ENCODE measurements at regions not wholly inside any gene's neighbourhood (a gene's known extent, or its start where the extent isn't known, plus 50 kb on each side); places are given as distances from the start of the nearest gene placed in this dataset.

DNA sequence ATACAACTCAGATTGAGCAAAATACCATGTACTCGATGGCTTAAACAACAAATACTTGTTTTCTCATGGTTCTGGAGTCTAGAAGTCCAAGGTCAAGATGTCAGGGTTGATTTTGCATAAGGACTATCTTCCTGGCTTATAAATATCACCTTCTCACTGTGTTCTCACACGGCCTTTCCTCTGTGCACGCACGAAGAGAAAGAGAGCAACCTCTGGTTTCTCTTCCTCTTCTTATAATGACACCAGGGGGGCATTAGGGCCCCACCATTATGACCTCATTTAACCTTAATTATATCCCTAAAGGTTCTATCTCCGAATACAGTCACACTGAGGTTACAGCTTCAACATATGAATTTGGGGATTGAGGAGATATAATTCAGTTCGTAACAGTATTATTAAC lies 504.0 kb downstream of the MAGEE1 start:
- Histone ChIP-seq H3K4me3 (ENCODE audit: low read depth, low read length) (no peak overlapping the region), H3K4me1 (ENCODE audit: control insufficient read depth, insufficient read depth, low read length) (no peaks in the 10 kb centered on the region), H3K27ac (ENCODE audit: extremely low read depth, low read depth, low read length) (no peak overlapping the region), H3K36me3 (ENCODE audit: control insufficient read depth in 2 of 2, insufficient read depth in 1 of 2, low read length in 2 of 2) (no peaks in the 10 kb centered on the region), H3K9me3 (ENCODE audit: control insufficient read depth, insufficient read depth, low read depth, low read length) (no peaks in the 10 kb centered on the region; the same call in 1 of the 2 replicates)
- TF ChIP-seq, protein P1, sequence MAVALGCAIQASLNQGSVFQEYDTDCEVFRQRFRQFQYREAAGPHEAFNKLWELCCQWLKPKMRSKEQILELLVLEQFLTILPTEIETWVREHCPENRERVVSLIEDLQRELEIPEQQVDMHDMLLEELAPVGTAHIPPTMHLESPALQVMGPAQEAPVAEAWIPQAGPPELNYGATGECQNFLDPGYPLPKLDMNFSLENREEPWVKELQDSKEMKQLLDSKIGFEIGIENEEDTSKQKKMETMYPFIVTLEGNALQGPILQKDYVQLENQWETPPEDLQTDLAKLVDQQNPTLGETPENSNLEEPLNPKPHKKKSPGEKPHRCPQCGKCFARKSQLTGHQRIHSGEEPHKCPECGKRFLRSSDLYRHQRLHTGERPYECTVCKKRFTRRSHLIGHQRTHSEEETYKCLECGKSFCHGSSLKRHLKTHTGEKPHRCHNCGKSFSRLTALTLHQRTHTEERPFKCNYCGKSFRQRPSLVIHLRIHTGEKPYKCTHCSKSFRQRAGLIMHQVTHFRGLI (tag by site-specific recombination; IDR thresholded peaks at IDR 0.05) = no peak
- TF ChIP-seq KLF10 (tag by site-specific recombination; IDR thresholded peaks at IDR 0.05) (no peak), IKZF3 (tag by site-specific recombination; IDR thresholded peaks at IDR 0.05) (no peak), ZNF248 (tag by site-specific recombination; IDR thresholded peaks at IDR 0.05) (no peak), ZNF140 (tag by site-specific recombination; IDR thresholded peaks at IDR 0.05) (no peak), ZEB2 (tag by site-specific recombination; IDR thresholded peaks at IDR 0.05) (no peak), ZBTB21 (tag by site-specific recombination; IDR thresholded peaks at IDR 0.05) (no peak), ZBTB17 (tag by site-specific recombination; IDR thresholded peaks at IDR 0.05) (no peak), ZBTB7A (tag by site-specific recombination; IDR thresholded peaks at IDR 0.05; ENCODE audit: low read depth) (no peak), ZNF292 (tag by site-specific recombination; IDR thresholded peaks at IDR 0.05; ENCODE audit: borderline replicate concordance, low read depth) (no peak), ZNF664 (tag by site-specific recombination; IDR thresholded peaks at IDR 0.05) (no peak)
- TF ChIP-seq, protein P2, sequence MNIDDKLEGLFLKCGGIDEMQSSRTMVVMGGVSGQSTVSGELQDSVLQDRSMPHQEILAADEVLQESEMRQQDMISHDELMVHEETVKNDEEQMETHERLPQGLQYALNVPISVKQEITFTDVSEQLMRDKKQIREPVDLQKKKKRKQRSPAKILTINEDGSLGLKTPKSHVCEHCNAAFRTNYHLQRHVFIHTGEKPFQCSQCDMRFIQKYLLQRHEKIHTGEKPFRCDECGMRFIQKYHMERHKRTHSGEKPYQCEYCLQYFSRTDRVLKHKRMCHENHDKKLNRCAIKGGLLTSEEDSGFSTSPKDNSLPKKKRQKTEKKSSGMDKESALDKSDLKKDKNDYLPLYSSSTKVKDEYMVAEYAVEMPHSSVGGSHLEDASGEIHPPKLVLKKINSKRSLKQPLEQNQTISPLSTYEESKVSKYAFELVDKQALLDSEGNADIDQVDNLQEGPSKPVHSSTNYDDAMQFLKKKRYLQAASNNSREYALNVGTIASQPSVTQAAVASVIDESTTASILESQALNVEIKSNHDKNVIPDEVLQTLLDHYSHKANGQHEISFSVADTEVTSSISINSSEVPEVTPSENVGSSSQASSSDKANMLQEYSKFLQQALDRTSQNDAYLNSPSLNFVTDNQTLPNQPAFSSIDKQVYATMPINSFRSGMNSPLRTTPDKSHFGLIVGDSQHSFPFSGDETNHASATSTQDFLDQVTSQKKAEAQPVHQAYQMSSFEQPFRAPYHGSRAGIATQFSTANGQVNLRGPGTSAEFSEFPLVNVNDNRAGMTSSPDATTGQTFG (tag by site-specific recombination; IDR thresholded peaks at IDR 0.05; ENCODE audit: borderline replicate concordance) = no peak
- TF ChIP-seq, protein P3, sequence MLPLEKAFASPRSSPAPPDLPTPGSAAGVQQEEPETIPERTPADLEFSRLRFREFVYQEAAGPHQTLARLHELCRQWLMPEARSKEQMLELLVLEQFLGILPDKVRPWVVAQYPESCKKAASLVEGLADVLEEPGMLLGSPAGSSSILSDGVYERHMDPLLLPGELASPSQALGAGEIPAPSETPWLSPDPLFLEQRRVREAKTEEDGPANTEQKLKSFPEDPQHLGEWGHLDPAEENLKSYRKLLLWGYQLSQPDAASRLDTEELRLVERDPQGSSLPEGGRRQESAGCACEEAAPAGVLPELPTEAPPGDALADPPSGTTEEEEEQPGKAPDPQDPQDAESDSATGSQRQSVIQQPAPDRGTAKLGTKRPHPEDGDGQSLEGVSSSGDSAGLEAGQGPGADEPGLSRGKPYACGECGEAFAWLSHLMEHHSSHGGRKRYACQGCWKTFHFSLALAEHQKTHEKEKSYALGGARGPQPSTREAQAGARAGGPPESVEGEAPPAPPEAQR (tag by site-specific recombination; IDR thresholded peaks at IDR 0.05) = no peak
- TF ChIP-seq, protein P4, sequence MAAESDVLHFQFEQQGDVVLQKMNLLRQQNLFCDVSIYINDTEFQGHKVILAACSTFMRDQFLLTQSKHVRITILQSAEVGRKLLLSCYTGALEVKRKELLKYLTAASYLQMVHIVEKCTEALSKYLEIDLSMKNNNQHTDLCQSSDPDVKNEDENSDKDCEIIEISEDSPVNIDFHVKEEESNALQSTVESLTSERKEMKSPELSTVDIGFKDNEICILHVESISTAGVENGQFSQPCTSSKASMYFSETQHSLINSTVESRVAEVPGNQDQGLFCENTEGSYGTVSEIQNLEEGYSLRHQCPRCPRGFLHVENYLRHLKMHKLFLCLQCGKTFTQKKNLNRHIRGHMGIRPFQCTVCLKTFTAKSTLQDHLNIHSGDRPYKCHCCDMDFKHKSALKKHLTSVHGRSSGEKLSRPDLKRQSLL (tag by site-specific recombination; IDR thresholded peaks at IDR 0.05) = no peak
- TF ChIP-seq, protein P5, sequence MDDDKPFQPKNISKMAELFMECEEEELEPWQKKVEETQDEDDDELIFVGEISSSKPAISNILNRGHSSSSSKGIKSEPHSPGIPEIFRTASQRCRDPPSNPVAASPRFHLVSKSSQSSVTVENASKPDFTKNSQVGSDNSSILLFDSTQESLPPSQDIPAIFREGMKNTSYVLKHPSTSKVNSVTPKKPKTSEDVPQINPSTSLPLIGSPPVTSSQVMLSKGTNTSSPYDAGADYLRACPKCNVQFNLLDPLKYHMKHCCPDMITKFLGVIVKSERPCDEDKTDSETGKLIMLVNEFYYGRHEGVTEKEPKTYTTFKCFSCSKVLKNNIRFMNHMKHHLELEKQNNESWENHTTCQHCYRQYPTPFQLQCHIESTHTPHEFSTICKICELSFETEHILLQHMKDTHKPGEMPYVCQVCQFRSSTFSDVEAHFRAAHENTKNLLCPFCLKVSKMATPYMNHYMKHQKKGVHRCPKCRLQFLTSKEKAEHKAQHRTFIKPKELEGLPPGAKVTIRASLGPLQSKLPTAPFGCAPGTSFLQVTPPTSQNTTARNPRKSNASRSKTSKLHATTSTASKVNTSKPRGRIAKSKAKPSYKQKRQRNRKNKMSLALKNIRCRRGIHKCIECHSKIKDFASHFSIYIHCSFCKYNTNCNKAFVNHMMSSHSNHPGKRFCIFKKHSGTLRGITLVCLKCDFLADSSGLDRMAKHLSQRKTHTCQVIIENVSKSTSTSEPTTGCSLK (tag by site-specific recombination; IDR thresholded peaks at IDR 0.05) = no peak
- TF ChIP-seq, protein P6, sequence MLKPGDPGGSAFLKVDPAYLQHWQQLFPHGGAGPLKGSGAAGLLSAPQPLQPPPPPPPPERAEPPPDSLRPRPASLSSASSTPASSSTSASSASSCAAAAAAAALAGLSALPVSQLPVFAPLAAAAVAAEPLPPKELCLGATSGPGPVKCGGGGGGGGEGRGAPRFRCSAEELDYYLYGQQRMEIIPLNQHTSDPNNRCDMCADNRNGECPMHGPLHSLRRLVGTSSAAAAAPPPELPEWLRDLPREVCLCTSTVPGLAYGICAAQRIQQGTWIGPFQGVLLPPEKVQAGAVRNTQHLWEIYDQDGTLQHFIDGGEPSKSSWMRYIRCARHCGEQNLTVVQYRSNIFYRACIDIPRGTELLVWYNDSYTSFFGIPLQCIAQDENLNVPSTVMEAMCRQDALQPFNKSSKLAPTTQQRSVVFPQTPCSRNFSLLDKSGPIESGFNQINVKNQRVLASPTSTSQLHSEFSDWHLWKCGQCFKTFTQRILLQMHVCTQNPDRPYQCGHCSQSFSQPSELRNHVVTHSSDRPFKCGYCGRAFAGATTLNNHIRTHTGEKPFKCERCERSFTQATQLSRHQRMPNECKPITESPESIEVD (tag by site-specific recombination; IDR thresholded peaks at IDR 0.05) = no peak
- ChIA-PET CTCF (no interaction called here), POLR2A (no interaction called here)
